HCT116 (cell line): ENCODE measurements at regions not wholly inside any gene's neighbourhood (a gene's known extent, or its start where the extent isn't known, plus 50 kb on each side); places are given as distances from the start of the nearest gene placed in this dataset.

ENCODE experiments used
- CTCF ChIP-seq, 3 experiments: fragments of 200-600 bp in 1 of 3; sonication (generic) in 1 of 3; IDR thresholded peaks in 2 of 3; conservative IDR thresholded peaks in 1 of 3; 2 replicates each; pipeline ENCODE4 v1.5.1; 2012 to 2017; ENCODE audit warnings: low read depth in 2 of 3, low read length in 2 of 3, antibody characterized with exemption in 1 of 3, borderline replicate concordance in 1 of 3, control low read depth in 1 of 3, mild to moderate bottlenecking in 1 of 3, mixed read lengths in 1 of 3, mixed run types in 1 of 3, moderate library complexity in 1 of 3; ENCODE audit not compliant: insufficient read depth in 1 of 3
- EZH2 ChIP-seq: fragments of 200-600 bp; sonication (generic); IDR thresholded peaks from 2 replicates; pipeline ENCODE4 v1.6.1; 2017; ENCODE audit warnings: antibody characterized with exemption, mixed run types
- EZH2phosphoT487 ChIP-seq: fragments of 200-600 bp; IDR thresholded peaks from 2 replicates; pipeline ENCODE4 v1.6.1; 2018; ENCODE audit warnings: antibody characterized with exemption, borderline replicate concordance
- MAX ChIP-seq: IDR thresholded peaks from 2 replicates; pipeline ENCODE4 v1.6.1; 2012
- POLR2A ChIP-seq: IDR thresholded peaks from 2 replicates; pipeline ENCODE4 v1.7.0; 2011; ENCODE audit warnings: borderline replicate concordance; ENCODE audit not compliant: insufficient read depth, insufficient read length; ENCODE audit errors: extremely low read depth
- POLR2AphosphoS5 ChIP-seq: IDR thresholded peaks from 2 replicates; pipeline ENCODE4 v1.6.1; 2011; ENCODE audit warnings: mild to moderate bottlenecking, low read depth, low read length, moderate library complexity
- REST ChIP-seq: IDR thresholded peaks from 2 replicates; pipeline ENCODE4 v1.6.1; 2012; ENCODE audit warnings: low read depth
- SIN3A ChIP-seq: IDR thresholded peaks from 2 replicates; pipeline ENCODE4 v1.6.1; 2012; ENCODE audit warnings: low read depth
- SP1 ChIP-seq: IDR thresholded peaks from 2 replicates; pipeline ENCODE4 v1.6.1; 2012; ENCODE audit warnings: low read depth
- SRF ChIP-seq: IDR thresholded peaks from 2 replicates; pipeline ENCODE4 v1.6.1; 2012; ENCODE audit warnings: low read depth
- ZFX ChIP-seq: fragments of 450-650 bp; IDR thresholded peaks from 2 replicates; pipeline ENCODE4 v1.6.1; 2017
- ZNF274 ChIP-seq: fragments of 200-500 bp; sonication (Bioruptor generic); IDR thresholded peaks from 2 replicates; pipeline ENCODE4 v1.6.1; 2014; ENCODE audit warnings: mild to moderate bottlenecking, low read depth, low read length, inconsistent platforms
- TF ChIP-seq, protein P1 (sequence below): IDR thresholded peaks from 2 replicates; pipeline ENCODE4 v1.6.1; 2012

DNA sequence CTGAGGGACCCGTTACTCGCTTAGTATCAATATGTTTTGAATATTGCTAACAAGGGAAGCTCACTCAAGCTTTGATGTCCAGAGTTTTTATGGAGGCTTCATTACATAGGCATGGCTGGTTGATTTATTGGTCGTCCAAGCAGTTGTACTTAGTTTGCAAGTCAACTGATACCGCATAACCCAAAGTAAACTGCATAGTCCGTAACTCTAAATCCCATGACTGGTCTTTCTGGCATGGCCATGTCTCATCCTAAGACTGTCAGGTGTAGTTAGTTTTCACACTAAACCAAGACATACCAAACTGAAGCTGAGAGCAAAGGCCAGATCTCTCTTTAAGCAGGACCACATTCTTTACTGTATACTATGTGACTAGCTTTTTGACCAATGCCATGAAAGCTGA, 397.9 kb downstream of the TFEC start:
- TF ChIP-seq CTCF (IDR thresholded peaks at IDR 0.05 in 2 of 3, conservative IDR thresholded peaks at IDR 0.05 in 1 of 3; ENCODE audit: borderline replicate concordance in 1 of 3, insufficient read depth in 1 of 3, low read depth in 2 of 3, low read length in 2 of 3) (no peak), POLR2AphosphoS5 (no peak), SP1 (no peak), POLR2A (no peak), SRF (no peak), MAX (no peak), EZH2phosphoT487 (no peak), EZH2 (no peak), SIN3A (no peak), ZNF274 (no peak), ZFX (no peak), REST (no peak)
- TF ChIP-seq, protein P1, sequence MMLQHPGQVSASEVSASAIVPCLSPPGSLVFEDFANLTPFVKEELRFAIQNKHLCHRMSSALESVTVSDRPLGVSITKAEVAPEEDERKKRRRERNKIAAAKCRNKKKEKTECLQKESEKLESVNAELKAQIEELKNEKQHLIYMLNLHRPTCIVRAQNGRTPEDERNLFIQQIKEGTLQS, result no peak
